Stimulated activated CD4-positive, alpha-beta T cell treated with anti-CD3 and anti-CD28 coated beads, Interleukin-1b, Interleukin-23, amount 100 ng/mL, for 48 hours (primary cell): ENCODE measurements at regions not wholly inside any gene's neighbourhood (a gene's known extent, or its start where the extent isn't known, plus 50 kb on each side); places are given as distances from the start of the nearest gene placed in this dataset.
"Not testable (repeated sequence)": the region's sequence is repeated elsewhere in the genome, so short reads cannot be mapped to it uniquely, and the experiment has no call there.

ENCODE experiments used
- DNase-seq: peaks from one replicate; pipeline ENCODE4 v3.0.0-alpha.2; 2020

DNA sequence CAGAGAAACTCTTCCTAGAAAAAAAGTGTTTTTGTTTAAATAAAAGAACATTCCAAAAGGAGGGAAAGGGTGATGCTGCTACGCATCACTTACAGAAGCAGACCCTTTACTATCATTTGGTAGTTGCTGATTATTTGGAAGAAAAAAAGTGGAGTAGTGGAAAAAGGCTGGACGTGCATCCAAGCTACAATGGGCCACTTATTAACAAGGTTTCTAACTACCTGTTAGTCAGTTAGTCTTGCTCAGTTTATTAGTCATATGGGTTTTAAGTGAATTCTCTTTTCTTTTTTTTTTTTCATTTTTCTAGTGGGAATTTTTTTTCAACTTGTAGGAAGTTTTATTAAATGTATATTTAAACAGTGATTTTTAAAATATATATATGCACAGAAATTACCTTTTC lies 866.0 kb downstream of the MCTP2 start:
- DNase-seq: no peak

GRCh38 chr15:95105229-95105628 lies 873.9 kb downstream of the MCTP2 start:
- no peak for DNase-seq

- DNase-seq: no peak
Observed at GRCh38 chr15:95106801-95107200, 875.4 kb downstream of the MCTP2 start.

DNA sequence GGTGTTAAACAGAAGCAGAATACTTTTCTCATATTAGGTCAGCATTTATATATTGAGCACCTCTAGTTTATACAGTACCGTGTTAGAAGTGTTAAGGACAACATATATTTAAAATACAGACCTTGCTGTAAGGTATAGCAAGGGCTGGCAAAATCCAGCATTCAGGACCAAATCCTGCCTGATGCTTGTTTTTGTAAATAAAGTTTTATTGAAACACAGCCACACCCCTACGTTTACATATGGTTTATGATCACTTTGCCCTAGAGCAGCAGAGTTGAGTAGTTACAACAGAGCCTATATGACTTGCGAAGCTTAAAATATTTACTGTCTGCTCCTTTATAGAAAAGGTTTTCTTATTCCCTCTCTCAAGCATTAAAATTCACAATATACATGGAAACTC lies 877.3 kb downstream of the MCTP2 start:
- DNase-seq: no peak

DNA sequence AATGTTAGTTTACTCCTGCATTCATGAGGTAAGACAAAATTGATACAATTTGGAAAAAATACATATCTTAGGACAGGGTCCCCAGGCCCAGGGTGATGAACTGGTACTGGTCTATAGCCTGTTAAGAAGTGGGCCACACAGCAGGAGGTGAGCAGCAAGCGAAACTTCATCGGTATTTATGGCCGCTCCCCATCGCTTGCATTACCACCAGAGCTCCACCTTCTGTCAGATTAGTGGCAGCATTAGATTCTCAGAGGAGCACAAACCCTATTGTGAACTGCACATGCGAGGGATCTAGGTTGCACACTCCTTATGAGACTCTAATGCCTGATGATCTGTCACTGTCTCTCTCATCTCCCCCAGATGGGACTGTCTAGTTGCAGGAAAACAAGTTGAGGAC lies 880.6 kb downstream of the MCTP2 start:
- no peak for DNase-seq

GRCh38 chr15:95113041-95113440 lies 881.7 kb downstream of the MCTP2 start:
- no peak for DNase-seq

GRCh38 chr15:95119041-95119610 lies 887.8 kb downstream of the MCTP2 start:
- no peak for DNase-seq

GRCh38 chr15:95120595-95120994 lies 889.2 kb downstream of the MCTP2 start:
- DNase-seq: no peak

- DNase-seq: no peak
Observed at GRCh38 chr15:95121191-95121590, 889.8 kb downstream of the MCTP2 start.

DNA sequence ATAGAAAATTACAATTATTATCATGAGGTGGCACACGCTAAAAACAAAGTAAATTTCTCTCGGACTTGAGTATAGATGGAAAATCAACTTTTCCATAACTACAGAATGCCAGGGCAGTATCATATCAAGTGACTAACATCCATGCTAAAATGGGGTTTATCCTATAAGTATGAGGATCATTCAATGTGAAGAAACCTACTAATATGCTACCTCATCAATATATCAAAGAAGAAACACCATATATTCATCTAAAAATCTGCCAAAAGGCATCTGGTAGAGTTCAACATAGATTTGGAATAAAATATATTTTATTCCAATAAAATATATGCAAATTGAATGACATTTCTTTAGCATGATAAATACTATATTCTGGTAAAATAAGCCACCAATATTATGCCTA lies 894.4 kb downstream of the MCTP2 start:
- no peak for DNase-seq

DNA sequence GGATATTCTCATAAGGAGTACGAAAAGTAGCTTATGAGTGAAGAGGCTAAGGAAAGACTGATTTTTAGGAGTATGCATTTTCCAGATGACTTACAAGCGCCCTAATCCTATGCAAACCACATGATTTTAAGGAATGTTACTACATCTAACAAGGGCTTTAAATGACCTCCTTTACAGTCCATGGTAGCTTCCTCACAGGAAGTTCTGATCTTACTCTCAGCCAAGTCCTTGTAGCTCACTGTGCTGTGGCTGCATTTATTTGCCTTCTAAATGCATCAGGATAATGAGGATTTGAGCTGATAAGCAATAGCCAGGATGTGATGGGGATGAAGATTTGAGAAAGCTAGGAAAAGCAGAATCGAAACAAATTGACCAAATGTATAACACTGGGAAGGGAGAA lies 896.0 kb downstream of the MCTP2 start:
- DNase-seq: no peak

GRCh38 chr15:95129574-95129973 lies 898.2 kb downstream of the MCTP2 start:
- no peak for DNase-seq

GRCh38 chr15:95131131-95131556 lies 899.8 kb downstream of the MCTP2 start:
- DNase-seq: no peak

- DNase-seq: no peak
Observed at GRCh38 chr15:95132774-95133173, 901.4 kb downstream of the MCTP2 start.

DNA sequence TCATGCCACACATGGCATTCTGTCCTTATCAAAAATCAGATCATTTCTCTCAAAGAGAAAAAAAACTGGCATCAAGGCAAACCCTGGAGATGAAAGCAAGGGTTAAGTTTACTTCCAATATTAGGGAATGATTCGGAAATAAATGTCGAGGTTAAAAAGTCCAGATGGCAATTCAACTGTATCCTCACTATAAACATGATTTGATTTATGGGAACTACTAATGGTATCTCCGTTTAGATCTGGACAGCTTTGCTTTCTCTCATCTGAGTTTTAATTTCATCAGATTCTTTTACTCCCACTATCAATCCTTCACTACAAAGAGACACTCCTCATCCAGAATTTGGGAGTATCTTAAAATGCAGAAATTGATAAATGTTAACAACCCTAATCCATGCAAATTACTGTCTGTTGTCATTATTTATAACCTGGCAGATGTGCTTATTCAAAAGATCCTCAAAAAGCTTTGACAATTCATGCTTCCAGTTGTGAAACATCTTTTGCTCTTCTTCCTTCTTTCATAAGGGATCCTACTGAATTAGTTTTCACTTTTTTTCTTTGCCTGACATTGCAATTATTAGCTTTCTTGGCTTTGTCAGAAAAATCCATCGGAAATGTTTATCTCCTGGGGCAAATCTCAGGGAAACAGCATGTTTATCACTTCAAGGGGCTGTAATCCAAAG lies 903.2 kb downstream of the MCTP2 start:
- DNase-seq: no peak

GRCh38 chr15:95138604-95139270 lies 907.4 kb downstream of the MCTP2 start:
- no peak for DNase-seq

GRCh38 chr15:95141486-95141885 lies 910.1 kb downstream of the MCTP2 start:
- DNase-seq: no peak

DNA sequence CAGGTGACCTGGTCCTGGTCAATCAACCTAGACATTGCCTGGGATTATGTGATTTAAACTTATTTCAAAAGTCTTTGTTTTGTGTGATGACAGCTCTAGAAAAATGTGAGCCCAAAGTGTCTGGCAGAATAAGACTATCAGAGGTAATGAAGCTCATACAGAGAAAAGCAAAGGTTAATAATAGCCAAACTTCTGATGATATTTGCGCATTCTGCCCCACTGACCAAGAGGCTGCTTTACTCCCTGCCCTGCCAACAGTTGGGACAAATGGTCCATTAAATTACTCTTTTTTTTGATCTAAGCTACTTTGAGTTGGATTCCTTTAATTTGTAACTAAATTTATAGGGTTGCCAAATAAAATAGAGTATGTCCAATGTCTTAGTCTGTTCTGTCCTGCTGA lies 911.2 kb downstream of the MCTP2 start:
- no peak for DNase-seq

- DNase-seq: no peak
Observed at GRCh38 chr15:95146481-95146880, 915.1 kb downstream of the MCTP2 start.

- no peak for DNase-seq
Observed at GRCh38 chr15:95148183-95148582, 916.8 kb downstream of the MCTP2 start.

DNA sequence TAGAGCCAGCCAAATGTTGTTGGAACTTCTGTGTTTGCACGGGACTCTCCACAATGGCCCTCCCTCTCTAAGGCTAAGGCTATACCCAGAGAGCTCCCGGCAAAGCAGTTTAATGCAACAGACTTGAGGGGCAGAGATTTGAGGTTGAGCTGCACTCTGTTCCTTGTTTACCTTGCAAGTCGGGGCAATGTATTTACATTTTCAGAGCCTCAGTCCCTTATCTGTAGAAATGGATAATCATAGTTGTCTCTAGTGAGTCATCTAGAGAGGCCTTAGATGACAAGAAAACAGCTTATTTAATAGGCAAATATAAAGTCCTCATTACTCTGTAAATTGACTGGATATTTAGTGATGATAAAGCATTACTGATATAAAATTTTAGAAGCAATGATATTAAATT lies 917.7 kb downstream of the MCTP2 start:
- no peak for DNase-seq

GRCh38 chr15:95149771-95150170 lies 918.4 kb downstream of the MCTP2 start:
- DNase-seq: no peak

DNA sequence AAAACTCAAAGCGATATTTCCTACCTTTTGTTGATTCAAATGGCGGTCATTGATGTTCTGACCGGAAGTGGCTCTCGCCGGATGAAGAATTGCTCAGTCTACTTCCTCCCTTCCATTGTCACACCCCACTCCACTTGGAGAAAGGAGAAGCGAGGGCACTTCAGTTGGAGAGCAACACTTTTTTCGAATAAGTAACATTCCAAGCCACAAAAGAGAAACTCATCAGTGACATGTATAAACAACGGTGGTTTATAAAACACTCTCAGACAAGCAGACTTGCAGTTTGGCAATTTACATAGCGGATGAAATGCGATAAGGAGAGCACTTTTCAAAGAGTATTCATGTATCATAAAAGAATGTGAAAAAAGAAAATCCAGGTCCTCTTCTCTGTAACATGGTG lies 919.1 kb downstream of the MCTP2 start:
- no peak for DNase-seq

DNA sequence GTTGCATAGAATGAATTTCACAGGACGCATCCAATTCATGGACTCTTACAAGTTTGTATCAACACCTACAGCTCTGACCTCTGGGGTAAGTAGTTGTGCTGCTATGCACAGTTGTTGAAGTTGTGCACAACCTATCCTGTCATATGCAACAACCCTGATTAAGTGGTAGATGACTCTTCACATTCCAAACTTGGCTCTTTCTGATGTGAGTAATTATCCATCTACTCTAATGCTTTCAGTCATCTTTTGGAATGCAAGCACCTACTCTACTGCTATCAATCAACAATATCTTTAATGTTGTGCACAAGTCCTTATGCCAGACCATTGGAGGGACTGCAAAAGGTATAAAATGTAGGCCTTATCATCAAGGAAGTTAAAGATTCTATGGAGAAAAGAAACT lies 921.4 kb downstream of the MCTP2 start:
- no peak for DNase-seq

DNA sequence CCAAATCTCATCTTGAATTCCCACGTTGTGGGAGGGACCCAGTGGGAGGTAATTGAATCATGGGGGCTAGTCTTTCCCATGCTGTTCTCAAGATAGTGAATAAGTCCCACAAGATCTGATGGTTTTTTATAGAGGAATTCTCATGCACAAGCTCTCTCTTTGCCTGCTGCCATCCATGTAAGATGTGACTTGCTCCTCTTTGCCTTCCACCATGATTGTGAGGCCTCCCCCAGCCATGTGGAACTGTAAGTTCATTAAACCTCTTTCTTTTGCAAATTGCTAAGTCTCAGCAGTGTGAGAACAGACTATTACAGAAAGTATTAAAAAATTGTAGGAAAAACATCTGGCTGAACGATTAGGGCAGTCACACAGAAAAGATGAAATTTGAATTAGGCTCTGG lies 921.8 kb downstream of the MCTP2 start:
- not testable (repeated sequence) for DNase-seq
